GM12878 (cell line): ENCODE measurements at regions not wholly inside any gene's neighbourhood (a gene's known extent, or its start where the extent isn't known, plus 50 kb on each side); places are given as distances from the start of the nearest gene placed in this dataset.

Experiments
- EP300 ChIP-seq, 2 experiments: fragments of 150-350 bp in 1 of 2; IDR thresholded peaks; 2 replicates each; pipeline ENCODE4 v1.6.1; 2011 to 2012; ENCODE audit warnings: low read depth in 2 of 2, low read length in 2 of 2, borderline replicate concordance in 1 of 2, improper control_type of control experiment in 1 of 2, inconsistent platforms in 1 of 2; ENCODE audit not compliant: control insufficient read depth in 1 of 2
- EZH2 ChIP-seq: IDR thresholded peaks from 2 replicates; pipeline ENCODE4 v1.6.1; 2012; ENCODE audit warnings: low read depth, mild to moderate bottlenecking, control low read depth, inconsistent platforms, low read length, borderline replicate concordance; ENCODE audit not compliant: control insufficient read depth
- HDAC2 ChIP-seq: fragments of 200-600 bp; sonication (generic); IDR thresholded peaks from 2 replicates; pipeline ENCODE4 v1.6.1; 2017
- MTA3 ChIP-seq: IDR thresholded peaks from 2 replicates; pipeline ENCODE4 v1.6.1; 2012; ENCODE audit warnings: low read length, inconsistent platforms, borderline replicate concordance

DNA sequence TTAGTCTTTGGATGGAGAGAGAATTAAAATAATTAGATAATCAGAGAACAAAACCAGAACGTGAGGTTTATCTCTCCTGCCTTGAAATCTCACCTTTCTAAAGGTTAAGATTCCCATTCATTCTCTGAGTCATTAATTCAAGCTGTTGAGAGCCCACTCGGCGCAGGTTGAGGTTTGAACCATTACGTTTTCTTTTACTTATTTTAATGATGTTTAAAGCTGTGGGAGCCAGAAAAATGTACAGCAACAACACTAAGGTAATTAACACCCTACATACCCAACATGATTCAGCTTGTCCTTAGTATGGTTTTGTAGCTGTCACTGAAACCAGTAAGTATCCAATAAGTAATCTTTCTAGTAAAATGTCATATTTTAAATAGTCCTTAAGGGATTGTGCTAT, 153.0 kb upstream of the ANK3 start:
- TF ChIP-seq EZH2, result no peak
- no peak for TF ChIP-seq EP300 (IDR thresholded peaks at IDR 0.05; ENCODE audit: borderline replicate concordance in 1 of 2, control insufficient read depth in 1 of 2, low read depth in 2 of 2, low read length in 2 of 2)
- no peak for TF ChIP-seq HDAC2
- TF ChIP-seq MTA3, result no peak
